H1 (cell line): ENCODE measurements at regions not wholly inside any gene's neighbourhood (a gene's known extent, or its start where the extent isn't known, plus 50 kb on each side); places are given as distances from the start of the nearest gene placed in this dataset.

Experiments used
- CTCF ChIA-PET: fragments of 300-600 bp; sonication (Branson Sonifier 250); formaldehyde crosslinking; loops from one replicate; lab custom pipeline; 2021; ENCODE audit not compliant: partially characterized antibody; lab: Charles Lee
- POLR2A ChIA-PET: fragments of 300-600 bp; sonication (Branson Sonifier 250); formaldehyde crosslinking; loops from one replicate; lab custom pipeline; 2021; ENCODE audit warnings: inconsistent platforms; ENCODE audit not compliant: partially characterized antibody; lab: Charles Lee
- DNase-seq, 2 experiments: peaks; one replicate each; pipeline versions ENCODE4 v3.0.0 to v3.0.0-alpha.2; 2010 to 2022; ENCODE audit warnings: low spot score in 2 of 2, low read depth in 1 of 2, mixed read lengths in 1 of 2
- FAIRE-seq: peaks from 2 replicates; lab custom pipeline; 2011; peaks lifted over from hg19 to GRCh38; lab: Jason Lieb, UNC
- H2AFZ ChIP-seq: 2 replicates; pipeline ENCODE4 v1.8.1; 2012; ENCODE audit warnings: low read length, inconsistent platforms
- H2AK5ac ChIP-seq: 2 replicates; pipeline ENCODE4 v1.6.1; 2013; ENCODE audit warnings: low read depth, low read length
- H2BK120ac ChIP-seq: replicated peaks from 2 replicates; pipeline ENCODE3; 2013; ENCODE audit warnings: low read depth, low read length, inconsistent platforms
- H2BK12ac ChIP-seq: 2 replicates; pipeline ENCODE4 v1.6.1; 2013; ENCODE audit warnings: low read depth, low read length
- H2BK15ac ChIP-seq: 2 replicates; pipeline ENCODE4 v1.6.1; 2013; ENCODE audit warnings: low read length
- H2BK20ac ChIP-seq: 2 replicates; pipeline ENCODE4 v1.6.1; 2013; ENCODE audit warnings: low read length
- H2BK5ac ChIP-seq: 2 replicates; pipeline ENCODE4 v1.6.1; 2013; ENCODE audit warnings: low read depth, low read length
- H3K14ac ChIP-seq: 2 replicates; pipeline ENCODE4 v1.6.1; 2013; ENCODE audit warnings: inconsistent platforms; ENCODE audit not compliant: insufficient read length
- H3K18ac ChIP-seq: 2 replicates; pipeline ENCODE4 v1.6.1; 2013; ENCODE audit warnings: low read length; ENCODE audit errors: extremely low read depth
- H3K23ac ChIP-seq: 2 replicates; pipeline ENCODE4 v1.6.1; 2013; ENCODE audit warnings: inconsistent platforms; ENCODE audit not compliant: insufficient read length
- H3K23me2 ChIP-seq: 2 replicates; pipeline ENCODE4 v1.6.1; 2013; ENCODE audit warnings: low read depth, low read length
- H3K27ac ChIP-seq: 2 replicates; pipeline ENCODE4 v1.6.1; 2011; ENCODE audit warnings: low read depth, low read length, inconsistent platforms
- H3K27me3 ChIP-seq, 4 experiments: replicated peaks in 1 of 4; 1 replicate in 1 of 4; 2 replicates in 3 of 4; pipeline versions ENCODE4 v1.6.1 to v1.8.1; 2011 to 2013; ENCODE audit warnings: low read length in 3 of 4, mild to moderate bottlenecking in 3 of 4, inconsistent platforms in 2 of 4, mixed read lengths in 2 of 4, moderate library complexity in 1 of 4; ENCODE audit not compliant: control insufficient read depth in 3 of 4, insufficient read depth in 3 of 4; ENCODE audit errors: extremely low read depth in 1 of 4
- H3K36me3 ChIP-seq, 4 experiments: 2 replicates each; pipeline versions ENCODE4 v1.6.1 to v1.8.1; 2011 to 2013; ENCODE audit warnings: mild to moderate bottlenecking in 4 of 4, low read length in 3 of 4, moderate library complexity in 2 of 4, control low read depth in 1 of 4, inconsistent platforms in 1 of 4; ENCODE audit not compliant: insufficient read depth in 4 of 4, control insufficient read depth in 2 of 4
- H3K4ac ChIP-seq: replicated peaks from 2 replicates; pipeline ENCODE3; 2013; ENCODE audit warnings: low read length, low read depth, mixed read lengths, inconsistent platforms; ENCODE audit not compliant: insufficient read length
- H3K4me1 ChIP-seq, 4 experiments: replicated peaks in 1 of 4; 1 replicate in 1 of 4; 2 replicates in 3 of 4; pipeline versions ENCODE4 v1.6.1 to v1.8.1; 2011 to 2013; ENCODE audit warnings: low read length in 3 of 4, inconsistent platforms in 2 of 4, mixed read lengths in 1 of 4; ENCODE audit not compliant: insufficient read depth in 4 of 4, control insufficient read depth in 3 of 4
- H3K4me2 ChIP-seq, 2 experiments: 2 replicates each; pipeline versions ENCODE4 v1.6.1 to v1.8.1; 2011 to 2013; ENCODE audit warnings: low read depth in 2 of 2, low read length in 2 of 2, control low read depth in 1 of 2, inconsistent platforms in 1 of 2, mild to moderate bottlenecking in 1 of 2; ENCODE audit not compliant: insufficient read depth in 1 of 2
- H3K4me3 ChIP-seq, 4 experiments: fragments of 200-600, 300-600 bp in 1 of 4; sonication (generic), shearing (Covaris generic), sonication (Bioruptor Twin) in 1 of 4; 2 replicates each; pipeline versions ENCODE4 v1.5.1 to v1.8.1; 2011 to 2016; ENCODE audit warnings: low read length in 4 of 4, low read depth in 3 of 4, control low read depth in 2 of 4, inconsistent platforms in 2 of 4, mild to moderate bottlenecking in 2 of 4, mixed read lengths in 1 of 4, moderate library complexity in 1 of 4; ENCODE audit not compliant: insufficient read depth in 2 of 4; ENCODE audit errors: extremely low read depth in 1 of 4
- H3K56ac ChIP-seq: replicated peaks from 2 replicates; pipeline ENCODE3; 2013; ENCODE audit warnings: low read depth, mild to moderate bottlenecking, mixed read lengths, low read length, inconsistent platforms; ENCODE audit not compliant: insufficient read length
- H3K79me1 ChIP-seq: 2 replicates; pipeline ENCODE4 v1.6.1; 2013; ENCODE audit warnings: low read depth, low read length, control low read depth
- H3K79me2 ChIP-seq, 2 experiments: 2 replicates each; pipeline versions ENCODE4 v1.6.1 to v1.8.1; 2012 to 2013; ENCODE audit warnings: low read length in 2 of 2, mild to moderate bottlenecking in 2 of 2, inconsistent platforms in 1 of 2; ENCODE audit not compliant: insufficient read depth in 2 of 2, control insufficient read depth in 1 of 2
- H3K9ac ChIP-seq, 4 experiments: replicated peaks in 1 of 4; 1 replicate in 1 of 4; 2 replicates in 3 of 4; pipeline versions ENCODE4 v1.6.1 to v1.8.1; 2011 to 2013; ENCODE audit warnings: low read depth in 3 of 4, low read length in 3 of 4, control low read depth in 2 of 4, mild to moderate bottlenecking in 2 of 4, moderate library complexity in 2 of 4, inconsistent platforms in 1 of 4; ENCODE audit errors: extremely low read depth in 1 of 4
- H3K9me3 ChIP-seq, 2 experiments: 2 replicates each; pipeline versions ENCODE4 v1.6.1 to v1.8.1; 2012 to 2013; ENCODE audit warnings: mild to moderate bottlenecking in 2 of 2, moderate library complexity in 2 of 2, control low read depth in 1 of 2, inconsistent platforms in 1 of 2, low read depth in 1 of 2, low read length in 1 of 2, mixed read lengths in 1 of 2; ENCODE audit not compliant: insufficient read depth in 2 of 2
- H4K20me1 ChIP-seq, 2 experiments: replicated peaks in 1 of 2; 2 replicates each; pipeline versions ENCODE3 to v1.8.1; 2011 to 2013; ENCODE audit warnings: inconsistent platforms in 2 of 2, low read length in 2 of 2, mild to moderate bottlenecking in 1 of 2; ENCODE audit not compliant: insufficient read depth in 2 of 2, control insufficient read depth in 1 of 2
- H4K5ac ChIP-seq: 2 replicates; pipeline ENCODE4 v1.6.1; 2013; ENCODE audit warnings: low read length, low read depth, mixed read lengths, inconsistent platforms; ENCODE audit not compliant: insufficient read length
- H4K8ac ChIP-seq: 2 replicates; pipeline ENCODE4 v1.8.0; 2013; ENCODE audit warnings: mild to moderate bottlenecking, moderate library complexity, low read length, inconsistent platforms; ENCODE audit not compliant: insufficient read depth; ENCODE audit errors: extremely low read depth
- H4K91ac ChIP-seq: replicated peaks from 2 replicates; pipeline ENCODE3; 2013; ENCODE audit warnings: low read length, mixed read lengths, inconsistent platforms; ENCODE audit not compliant: insufficient read length
- CBX5 ChIP-seq: fragments of 300-800, 300-1000 bp; sonication (generic); IDR thresholded peaks from 2 replicates; pipeline ENCODE4 v1.7.1; 2016; ENCODE audit warnings: antibody characterized with exemption, low read length, low read depth
- CEBPB ChIP-seq: IDR thresholded peaks from 2 replicates; pipeline ENCODE4 v1.6.1; 2012; ENCODE audit warnings: low read depth, low read length
- EP300 ChIP-seq, 2 experiments: IDR thresholded peaks; 1 replicate in 1 of 2; 2 replicates in 1 of 2; pipeline ENCODE4 v1.6.1; 2011 to 2012; ENCODE audit warnings: low read depth in 2 of 2, low read length in 2 of 2, mild to moderate bottlenecking in 2 of 2, borderline replicate concordance in 1 of 2, inconsistent platforms in 1 of 2, moderate library complexity in 1 of 2
- JUND ChIP-seq: IDR thresholded peaks from 2 replicates; pipeline ENCODE4 v1.6.1; 2011; ENCODE audit warnings: mild to moderate bottlenecking, improper control_type of control experiment, low read length
- KDM4A ChIP-seq: IDR thresholded peaks from one replicate; pipeline ENCODE4 v1.7.1; 2012; ENCODE audit warnings: low read depth, mild to moderate bottlenecking, moderate library complexity, low read length, inconsistent platforms; ENCODE audit not compliant: severe bottlenecking
- KDM5A ChIP-seq: fragments of 200-600 bp; IDR thresholded peaks from 2 replicates; pipeline ENCODE4 v1.7.1; 2012; ENCODE audit warnings: mild to moderate bottlenecking, low read length, inconsistent platforms, mixed read lengths
- PHF8 ChIP-seq: fragments of 200-600 bp; sonication (generic); conservative IDR thresholded peaks from 2 replicates; pipeline ENCODE4 v1.7.1; 2012; ENCODE audit warnings: low read depth, mild to moderate bottlenecking, inconsistent platforms, low read length, moderate library complexity
- POLR2A ChIP-seq, 2 experiments: IDR thresholded peaks; 1 replicate in 1 of 2; 2 replicates in 1 of 2; pipeline ENCODE4 v1.6.1; 2011; ENCODE audit warnings: low read depth in 2 of 2, low read length in 2 of 2, mild to moderate bottlenecking in 2 of 2; ENCODE audit errors: control extremely low read depth in 1 of 2
- POLR2AphosphoS5 ChIP-seq: IDR thresholded peaks from 2 replicates; pipeline ENCODE4 v1.6.1; 2011; ENCODE audit warnings: low read depth, low read length
- RXRA ChIP-seq: IDR thresholded peaks from 2 replicates; pipeline ENCODE4 v1.6.1; 2011; ENCODE audit warnings: low read depth, mild to moderate bottlenecking, low read length, moderate library complexity; ENCODE audit not compliant: insufficient read depth
- SP4 ChIP-seq: IDR thresholded peaks from 2 replicates; pipeline ENCODE4 v1.6.1; 2012; ENCODE audit warnings: low read length, inconsistent platforms
- SRF ChIP-seq: IDR thresholded peaks from 2 replicates; pipeline ENCODE4 v1.6.1; 2011; ENCODE audit warnings: mild to moderate bottlenecking, low read depth, low read length, moderate library complexity
- SUZ12 ChIP-seq: fragments of 200-600 bp; sonication (generic); IDR thresholded peaks from 2 replicates; pipeline ENCODE4 v1.6.1; 2012; ENCODE audit warnings: mild to moderate bottlenecking, inconsistent platforms, low read length, moderate library complexity, mixed read lengths
- TF ChIP-seq, protein P1 (sequence below): IDR thresholded peaks from 2 replicates; pipeline ENCODE4 v1.6.1; 2012; ENCODE audit warnings: inconsistent platforms
- TF ChIP-seq, protein P2 (sequence below), 3 experiments: IDR thresholded peaks; 1 replicate in 2 of 3; 2 replicates in 1 of 3; pipeline versions ENCODE4 v1.5.1 to v1.6.1; 2011; ENCODE audit warnings: low read length in 3 of 3, mild to moderate bottlenecking in 3 of 3, inconsistent platforms in 2 of 3, low read depth in 1 of 3, moderate library complexity in 1 of 3; ENCODE audit not compliant: insufficient read depth in 1 of 3; ENCODE audit errors: control extremely low read depth in 1 of 3

DNA sequence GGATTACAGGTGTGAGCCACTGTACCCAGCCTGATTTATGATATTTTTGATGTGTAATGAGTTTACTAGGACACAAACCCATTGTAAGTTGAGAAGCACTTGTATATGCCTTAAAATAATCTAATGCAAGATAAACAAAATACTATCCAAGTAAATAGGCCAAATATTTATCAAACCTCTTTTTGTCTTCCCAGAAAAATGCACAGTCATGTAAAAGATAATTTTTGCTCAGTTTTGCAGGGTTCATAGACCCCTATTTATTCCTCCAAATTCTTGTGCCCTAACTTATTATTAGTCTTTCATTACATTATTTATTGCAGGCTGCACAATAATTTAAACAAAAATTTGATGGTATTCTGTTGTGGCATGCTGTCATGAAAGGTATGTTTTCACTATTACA is 1290.7 kb downstream of the STIM2 start:
- Histone ChIP-seq H2BK12ac (no peak overlapping the region), H3K23me2 (no peaks in the 10 kb centered on the region), H3K36me3 (no peaks in the 10 kb centered on the region), H3K9ac (no peak overlapping the region), H3K4me2 (no peak overlapping the region), H2BK5ac (no peak overlapping the region), H4K5ac (no peak overlapping the region), H3K18ac (no peak overlapping the region), H4K8ac (no peak overlapping the region), H3K79me2 (no peaks in the 10 kb centered on the region), H3K79me1 (no peaks in the 10 kb centered on the region), H3K56ac (no peak overlapping the region), H3K14ac (no peak overlapping the region), H3K27ac (no peak overlapping the region), H2AFZ (no peak overlapping the region), H3K23ac (no peak overlapping the region), H2AK5ac (no peak overlapping the region), H3K4ac (no peak overlapping the region), H4K20me1 (no peaks in the 10 kb centered on the region), H4K91ac (no peak overlapping the region), H2BK20ac (no peak overlapping the region), H2BK15ac (no peak overlapping the region), H3K27me3 (no peaks in the 10 kb centered on the region), H3K4me1 (no peaks in the 10 kb centered on the region), H3K4me3 (no peak overlapping the region), H3K9me3 (no peaks in the 10 kb centered on the region), H2BK120ac (no peak overlapping the region)
- ChIA-PET POLR2A (no interaction called here), CTCF (no interaction called here)
- DNase-seq (no peak), FAIRE-seq (no peak)
- TF ChIP-seq, protein P1, sequence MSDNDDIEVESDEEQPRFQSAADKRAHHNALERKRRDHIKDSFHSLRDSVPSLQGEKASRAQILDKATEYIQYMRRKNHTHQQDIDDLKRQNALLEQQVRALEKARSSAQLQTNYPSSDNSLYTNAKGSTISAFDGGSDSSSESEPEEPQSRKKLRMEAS = no peak
- no peak for TF ChIP-seq JUND
- TF ChIP-seq, protein P2, sequence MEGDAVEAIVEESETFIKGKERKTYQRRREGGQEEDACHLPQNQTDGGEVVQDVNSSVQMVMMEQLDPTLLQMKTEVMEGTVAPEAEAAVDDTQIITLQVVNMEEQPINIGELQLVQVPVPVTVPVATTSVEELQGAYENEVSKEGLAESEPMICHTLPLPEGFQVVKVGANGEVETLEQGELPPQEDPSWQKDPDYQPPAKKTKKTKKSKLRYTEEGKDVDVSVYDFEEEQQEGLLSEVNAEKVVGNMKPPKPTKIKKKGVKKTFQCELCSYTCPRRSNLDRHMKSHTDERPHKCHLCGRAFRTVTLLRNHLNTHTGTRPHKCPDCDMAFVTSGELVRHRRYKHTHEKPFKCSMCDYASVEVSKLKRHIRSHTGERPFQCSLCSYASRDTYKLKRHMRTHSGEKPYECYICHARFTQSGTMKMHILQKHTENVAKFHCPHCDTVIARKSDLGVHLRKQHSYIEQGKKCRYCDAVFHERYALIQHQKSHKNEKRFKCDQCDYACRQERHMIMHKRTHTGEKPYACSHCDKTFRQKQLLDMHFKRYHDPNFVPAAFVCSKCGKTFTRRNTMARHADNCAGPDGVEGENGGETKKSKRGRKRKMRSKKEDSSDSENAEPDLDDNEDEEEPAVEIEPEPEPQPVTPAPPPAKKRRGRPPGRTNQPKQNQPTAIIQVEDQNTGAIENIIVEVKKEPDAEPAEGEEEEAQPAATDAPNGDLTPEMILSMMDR (IDR thresholded peaks at IDR 0.05; ENCODE audit: control extremely low read depth in 1 of 3, insufficient read depth in 1 of 3, low read depth in 1 of 3, low read length in 3 of 3) = no peak
- no peak for TF ChIP-seq RXRA
- no peak for TF ChIP-seq POLR2AphosphoS5
- no peak for TF ChIP-seq PHF8
- no peak for TF ChIP-seq SRF
- TF ChIP-seq CBX5 = no peak
- TF ChIP-seq POLR2A (IDR thresholded peaks at IDR 0.05; ENCODE audit: control extremely low read depth in 1 of 2, low read depth in 2 of 2, low read length in 2 of 2) = no peak
- TF ChIP-seq KDM5A = no peak
- TF ChIP-seq SP4 = no peak
- no peak for TF ChIP-seq EP300 (IDR thresholded peaks at IDR 0.05; ENCODE audit: borderline replicate concordance in 1 of 2, low read depth in 2 of 2, low read length in 2 of 2)
- no peak for TF ChIP-seq SUZ12
- TF ChIP-seq KDM4A = no peak
- no peak for TF ChIP-seq CEBPB
